ENCODE measurements at regions not wholly inside any gene's neighbourhood (a gene's known extent, or its start where the extent isn't known, plus 50 kb on each side); places are given as distances from the start of the nearest gene placed in this dataset.

DNA sequence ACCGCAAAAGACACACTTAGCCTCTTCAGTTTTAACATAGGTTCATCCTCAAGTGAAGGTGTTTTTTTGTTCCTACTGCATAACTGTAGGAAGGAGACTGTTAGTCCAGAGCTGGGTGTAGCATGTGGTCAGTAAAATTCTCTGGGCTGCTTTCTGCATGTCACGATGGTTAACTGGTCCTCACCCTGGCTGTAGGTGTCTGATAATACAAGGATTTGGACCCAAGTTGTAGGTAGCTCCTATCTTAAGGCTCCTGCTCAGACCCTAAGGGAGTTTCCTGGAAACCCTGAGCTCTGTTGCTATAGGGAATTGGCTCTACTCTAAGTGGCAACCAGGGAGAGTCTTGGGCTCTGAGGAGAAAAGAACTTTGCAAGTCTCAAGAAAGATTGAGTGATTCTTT lies 112.9 kb downstream of the SAMD9 start:
- Histone ChIP-seq H3K27me3 (no peaks in the 10 kb centered on the region), H3K4me1 (no peaks in the 10 kb centered on the region), H3K9me3 (no peaks in the 10 kb centered on the region), H3K36me3 (no peaks in the 10 kb centered on the region), H3K4me3 (no peak overlapping the region), H3K27ac (no peak overlapping the region)
- intact Hi-C loops (cut with DNase I; ENCODE audit: low total_unique reads), result no loop called here
- DNase-seq, result no peak
- TF ChIP-seq, protein P1, sequence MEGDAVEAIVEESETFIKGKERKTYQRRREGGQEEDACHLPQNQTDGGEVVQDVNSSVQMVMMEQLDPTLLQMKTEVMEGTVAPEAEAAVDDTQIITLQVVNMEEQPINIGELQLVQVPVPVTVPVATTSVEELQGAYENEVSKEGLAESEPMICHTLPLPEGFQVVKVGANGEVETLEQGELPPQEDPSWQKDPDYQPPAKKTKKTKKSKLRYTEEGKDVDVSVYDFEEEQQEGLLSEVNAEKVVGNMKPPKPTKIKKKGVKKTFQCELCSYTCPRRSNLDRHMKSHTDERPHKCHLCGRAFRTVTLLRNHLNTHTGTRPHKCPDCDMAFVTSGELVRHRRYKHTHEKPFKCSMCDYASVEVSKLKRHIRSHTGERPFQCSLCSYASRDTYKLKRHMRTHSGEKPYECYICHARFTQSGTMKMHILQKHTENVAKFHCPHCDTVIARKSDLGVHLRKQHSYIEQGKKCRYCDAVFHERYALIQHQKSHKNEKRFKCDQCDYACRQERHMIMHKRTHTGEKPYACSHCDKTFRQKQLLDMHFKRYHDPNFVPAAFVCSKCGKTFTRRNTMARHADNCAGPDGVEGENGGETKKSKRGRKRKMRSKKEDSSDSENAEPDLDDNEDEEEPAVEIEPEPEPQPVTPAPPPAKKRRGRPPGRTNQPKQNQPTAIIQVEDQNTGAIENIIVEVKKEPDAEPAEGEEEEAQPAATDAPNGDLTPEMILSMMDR (IDR thresholded peaks at IDR 0.05), result no peak

DNA sequence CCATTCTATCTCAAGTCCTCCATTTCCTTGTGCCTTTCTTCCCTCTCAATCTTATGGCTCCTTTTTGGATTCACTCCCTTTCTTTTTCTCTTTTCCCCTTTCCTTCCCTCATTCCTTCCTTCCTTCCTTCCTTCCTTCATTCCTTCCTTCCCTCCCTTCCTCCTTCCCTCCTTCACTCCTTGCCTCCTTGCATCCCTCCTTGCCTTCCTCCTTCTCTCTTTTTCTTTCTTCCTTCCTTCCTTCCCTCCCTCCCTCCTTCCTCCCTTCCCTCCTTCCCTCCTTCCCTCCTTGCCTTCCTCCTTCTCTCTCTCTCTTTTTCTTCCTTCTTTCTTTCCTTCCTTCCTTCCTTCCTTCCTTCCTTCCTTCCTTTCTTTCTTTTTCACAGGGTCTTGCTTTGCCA lies 120.1 kb downstream of the SAMD9 start:
- Histone ChIP-seq H3K4me3 (no peak overlapping the region), H3K27ac (no peak overlapping the region), H3K4me1 (no peaks in the 10 kb centered on the region), H3K9me3 (no peaks in the 10 kb centered on the region), H3K27me3 (no peaks in the 10 kb centered on the region), H3K36me3 (no peaks in the 10 kb centered on the region)
- intact Hi-C loops (cut with DNase I; ENCODE audit: low total_unique reads), result no loop called here
- no peak for DNase-seq
- TF ChIP-seq, protein P1 (IDR thresholded peaks at IDR 0.05), result no peak

GRCh38 chr7:92997152-92997551 lies 120.6 kb downstream of the SAMD9 start:
- H3K36me3 ChIP-seq, result no peaks in the 10 kb centered on the region
- no peaks in the 10 kb centered on the region for H3K27me3 ChIP-seq
- H3K9me3 ChIP-seq, result no peaks in the 10 kb centered on the region
- TF ChIP-seq, protein P1 (IDR thresholded peaks at IDR 0.05), result no peak
- DNase-seq, result no peak
- intact Hi-C loops (cut with DNase I; ENCODE audit: low total_unique reads), result no loop called here
- no peak overlapping the region for H3K27ac ChIP-seq
- no peaks in the 10 kb centered on the region for H3K4me1 ChIP-seq
- H3K4me3 ChIP-seq, result no peak overlapping the region

DNA sequence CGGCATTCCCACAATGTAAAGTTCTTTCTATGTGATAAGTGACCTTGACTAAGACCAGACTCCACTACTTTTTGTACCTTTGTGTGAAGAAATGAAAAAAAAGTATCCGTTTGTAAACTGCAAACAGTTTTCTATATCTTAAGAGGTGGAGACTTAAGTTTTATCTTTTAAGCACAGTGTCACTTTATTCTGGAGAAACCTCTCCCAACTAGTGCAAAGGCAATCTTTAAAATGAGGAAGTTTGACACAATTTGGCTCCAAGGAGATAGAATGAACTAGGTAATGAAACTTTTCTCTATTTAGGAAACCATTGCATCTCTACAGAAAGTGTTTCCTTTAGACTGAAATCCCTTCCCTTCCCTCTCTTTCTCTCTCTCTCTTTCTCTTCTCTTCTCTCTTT lies 122.9 kb downstream of the SAMD9 start:
- TF ChIP-seq, protein P1 (IDR thresholded peaks at IDR 0.05), result no peak
- H3K27me3 ChIP-seq, result no peaks in the 10 kb centered on the region
- H3K27ac ChIP-seq, result no peak overlapping the region
- H3K4me3 ChIP-seq, result no peak overlapping the region
- no peak for DNase-seq
- no peaks in the 10 kb centered on the region for H3K36me3 ChIP-seq
- intact Hi-C loops (cut with DNase I; ENCODE audit: low total_unique reads), result no loop called here
- H3K9me3 ChIP-seq, result no peaks in the 10 kb centered on the region
- no peaks in the 10 kb centered on the region for H3K4me1 ChIP-seq

GRCh38 chr7:92992932-92993331 lies 124.8 kb downstream of the SAMD9 start:
- no peaks in the 10 kb centered on the region for H3K27me3 ChIP-seq
- H3K4me1 ChIP-seq, result no peaks in the 10 kb centered on the region
- TF ChIP-seq, protein P1 (IDR thresholded peaks at IDR 0.05), result no peak
- no peak overlapping the region for H3K27ac ChIP-seq
- DNase-seq, result no peak
- H3K4me3 ChIP-seq, result no peak overlapping the region
- no peaks in the 10 kb centered on the region for H3K36me3 ChIP-seq
- intact Hi-C loops (cut with DNase I; ENCODE audit: low total_unique reads), result no loop called here
- H3K9me3 ChIP-seq, result no peaks in the 10 kb centered on the region

DNA sequence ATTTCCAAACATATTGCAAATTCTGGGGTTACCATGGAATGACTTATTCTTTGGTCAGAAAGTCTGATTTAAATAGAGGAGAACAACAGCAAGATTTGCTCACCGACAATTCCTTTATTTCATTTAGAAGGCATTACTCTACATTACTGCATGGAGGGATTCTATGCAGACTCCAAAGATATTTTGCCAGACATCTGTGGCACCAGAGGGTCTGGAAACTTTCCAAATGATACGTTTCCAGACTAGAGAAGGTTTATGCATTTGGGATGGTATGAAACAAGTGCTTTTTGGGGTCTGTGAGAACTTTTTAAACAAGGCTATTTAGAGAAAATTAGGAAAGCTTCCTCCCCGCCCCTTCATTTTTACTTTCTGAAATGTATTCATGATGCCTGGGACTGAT lies 125.3 kb downstream of the SAMD9 start:
- Histone ChIP-seq H3K27me3 (no peaks in the 10 kb centered on the region), H3K36me3 (no peaks in the 10 kb centered on the region), H3K9me3 (no peaks in the 10 kb centered on the region), H3K4me3 (no peak overlapping the region), H3K4me1 (no peaks in the 10 kb centered on the region), H3K27ac (no peak overlapping the region)
- intact Hi-C loops (cut with DNase I; ENCODE audit: low total_unique reads), result no loop called here
- DNase-seq, result no peak
- TF ChIP-seq, protein P1 (IDR thresholded peaks at IDR 0.05), result no peak
